SK-N-MC (cell line): ENCODE measurements at regions not wholly inside any gene's neighbourhood (a gene's known extent, or its start where the extent isn't known, plus 50 kb on each side); places are given as distances from the start of the nearest gene placed in this dataset.

Source experiments
- EZH2 ChIP-seq: fragments of 200-600 bp; sonication (generic); IDR thresholded peaks from one replicate; pipeline ENCODE4 v1.6.1; 2017; ENCODE audit warnings: antibody characterized with exemption
- POLR2AphosphoS5 ChIP-seq: IDR thresholded peaks from 2 replicates; pipeline ENCODE4 v1.6.1; 2012; ENCODE audit warnings: mild to moderate bottlenecking, low read depth, low read length, borderline replicate concordance

DNA sequence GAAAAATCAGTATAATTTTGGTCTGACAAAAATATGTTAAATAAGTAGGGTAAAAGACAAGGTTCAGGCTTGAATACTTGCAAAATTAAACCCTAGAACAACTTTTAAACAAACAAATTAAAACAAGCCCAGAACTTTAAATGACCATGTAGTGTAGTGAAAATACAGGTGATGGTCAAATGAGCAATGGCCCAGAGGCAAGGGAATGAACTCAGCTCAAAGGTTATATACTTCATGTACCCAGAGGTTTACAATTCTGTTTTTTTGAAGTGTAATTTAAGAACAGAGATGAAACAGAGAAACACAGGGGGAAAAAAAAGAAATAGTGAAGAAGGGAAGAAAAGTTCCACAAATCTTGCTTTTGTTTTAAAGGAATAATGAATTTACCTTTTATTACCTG is 949.2 kb downstream of the TRHDE start:
- TF ChIP-seq POLR2AphosphoS5 (no peak), EZH2 (no peak)
